Muscle layer of duodenum (tissue), 2 donors: ENCODE measurements at regions not wholly inside any gene's neighbourhood (a gene's known extent, or its start where the extent isn't known, plus 50 kb on each side); places are given as distances from the start of the nearest gene placed in this dataset.
"Not testable (repeated sequence)": the region's sequence is repeated elsewhere in the genome, so short reads cannot be mapped to it uniquely, and the experiment has no call there.

ENCODE experiments used
- H3K27ac ChIP-seq: one replicate; pipeline ENCODE4 v1.7.0; 2013; ENCODE audit warnings: mild to moderate bottlenecking, low read length
- H3K27me3 ChIP-seq: one replicate; pipeline ENCODE4 v1.7.0; 2013; ENCODE audit warnings: low read depth, mild to moderate bottlenecking, control low read depth, low read length
- H3K36me3 ChIP-seq, 2 donors: one replicate each; pipeline ENCODE4 v1.7.0; 2013; ENCODE audit warnings: low read length in 2 of 2, control low read depth in 1 of 2, mild to moderate bottlenecking in 1 of 2; ENCODE audit not compliant: insufficient read depth in 2 of 2, control insufficient read depth in 1 of 2
- H3K4me1 ChIP-seq, 2 donors: one replicate each; pipeline ENCODE4 v1.7.0; 2013; ENCODE audit warnings: low read length in 2 of 2, mild to moderate bottlenecking in 2 of 2, control low read depth in 1 of 2, moderate library complexity in 1 of 2; ENCODE audit not compliant: insufficient read depth in 2 of 2, control insufficient read depth in 1 of 2
- H3K4me3 ChIP-seq, 2 donors: one replicate each; pipeline ENCODE4 v1.7.0; 2013; ENCODE audit warnings: low read length in 2 of 2, low read depth in 1 of 2, mild to moderate bottlenecking in 1 of 2
- H3K9me3 ChIP-seq, 2 donors: one replicate each; pipeline ENCODE4 v1.7.0; 2013; ENCODE audit warnings: low read length in 2 of 2, control low read depth in 1 of 2, mild to moderate bottlenecking in 1 of 2; ENCODE audit not compliant: control insufficient read depth in 1 of 2
- donor health status: healthy.

GRCh38 chr16:22609798-22610197 is 99.1 kb downstream of the NPIPB5 start:
- not testable (repeated sequence) for H3K27me3 ChIP-seq, H3K27ac ChIP-seq, H3K4me3 ChIP-seq, H3K36me3 ChIP-seq, H3K9me3 ChIP-seq, H3K4me1 ChIP-seq

- H3K36me3 ChIP-seq, H3K4me1 ChIP-seq, H3K4me3 ChIP-seq, H3K27ac ChIP-seq, H3K27me3 ChIP-seq: not testable (repeated sequence)
- H3K9me3 ChIP-seq: peaks cover 0 to 11% of the 10 kb centered on the region in 2 donors
Measured at GRCh38 chr16:22611128-22611527, 100.4 kb downstream of the NPIPB5 start.

DNA sequence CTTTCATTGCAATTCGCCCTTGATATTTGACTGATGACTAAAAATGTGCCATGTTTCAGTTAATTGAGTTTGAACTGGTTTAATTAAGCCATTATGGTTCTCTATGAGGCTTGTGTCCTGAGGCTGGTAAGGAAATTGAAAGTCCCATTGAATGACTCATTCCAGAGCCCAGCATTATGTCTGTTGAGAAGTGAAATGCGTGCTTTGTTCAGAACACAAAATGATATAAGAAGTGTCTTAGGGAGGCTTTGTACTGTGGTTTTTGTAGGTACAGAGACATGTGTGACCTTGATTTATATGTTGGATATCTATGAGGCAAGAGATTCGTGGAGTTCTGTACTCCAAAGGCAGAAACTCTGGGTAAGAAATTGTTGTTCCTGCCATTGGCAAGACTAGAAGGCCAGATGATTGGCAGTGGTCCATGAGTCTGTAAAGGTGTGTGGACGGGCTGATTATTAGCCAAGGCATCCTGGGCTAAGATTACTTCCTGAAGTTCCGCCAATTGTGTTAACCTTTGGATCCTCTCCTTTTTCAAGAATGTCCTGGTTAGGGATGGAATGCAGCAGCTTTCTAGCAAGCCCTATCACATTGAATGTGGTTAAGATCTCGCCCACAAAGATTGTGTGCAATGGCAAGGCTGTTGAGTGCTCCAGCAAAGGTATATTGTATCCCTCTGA is 103.7 kb downstream of the NPIPB5 start:
- no peak overlapping the region for H3K4me3 ChIP-seq
- H3K36me3 ChIP-seq: no peaks in the 10 kb centered on the region
- H3K9me3 ChIP-seq: peaks cover 0 to 11% of the 10 kb centered on the region in 2 donors
- no peaks in the 10 kb centered on the region for H3K4me1 ChIP-seq
- H3K27me3 ChIP-seq: no peaks in the 10 kb centered on the region
- no peak overlapping the region for H3K27ac ChIP-seq

- peaks cover 0 to 10% of the 10 kb centered on the region in 2 donors for H3K9me3 ChIP-seq
- no peaks in the 10 kb centered on the region for H3K4me1 ChIP-seq
- H3K36me3 ChIP-seq: no peaks in the 10 kb centered on the region
- no peaks in the 10 kb centered on the region for H3K27me3 ChIP-seq
- H3K4me3 ChIP-seq: no peak overlapping the region
- no peak overlapping the region for H3K27ac ChIP-seq
Measured at GRCh38 chr16:22618842-22619241, 108.2 kb downstream of the NPIPB5 start.

DNA sequence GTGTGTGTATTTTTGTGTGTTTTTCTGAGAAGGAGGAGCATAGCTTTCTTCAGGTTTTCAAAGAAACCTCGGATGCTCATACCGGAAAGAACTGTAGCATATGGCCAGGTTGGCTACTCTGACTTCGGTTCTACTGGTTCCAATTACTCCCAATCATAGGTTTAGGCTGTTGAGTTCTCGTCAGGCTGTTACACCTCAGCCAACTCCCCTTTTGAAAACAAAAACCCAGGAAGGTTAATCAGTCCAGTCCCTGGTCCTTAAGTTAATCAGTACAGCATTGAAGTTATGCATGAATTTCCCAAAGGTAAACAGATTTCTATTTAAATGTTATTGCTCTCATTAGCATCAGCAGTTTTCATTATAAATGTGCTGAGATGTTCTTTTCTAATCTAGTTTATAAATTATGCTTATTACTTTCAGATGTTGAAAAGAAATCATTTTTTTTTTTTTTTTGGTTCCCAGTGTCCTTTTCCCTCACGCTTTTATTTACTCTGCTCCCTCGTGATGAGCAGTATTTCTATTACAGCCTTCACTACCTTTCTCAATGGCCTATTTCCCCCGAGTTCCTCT is 111.0 kb downstream of the NPIPB5 start:
- no peaks in the 10 kb centered on the region for H3K9me3 ChIP-seq
- H3K27me3 ChIP-seq: no peaks in the 10 kb centered on the region
- H3K36me3 ChIP-seq: no peaks in the 10 kb centered on the region
- no peaks in the 10 kb centered on the region for H3K4me1 ChIP-seq
- no peak overlapping the region for H3K27ac ChIP-seq
- H3K4me3 ChIP-seq: no peak overlapping the region

GRCh38 chr16:22622703-22623102 is 112.0 kb downstream of the NPIPB5 start:
- H3K4me3 ChIP-seq: no peak overlapping the region
- no peak overlapping the region for H3K27ac ChIP-seq
- H3K36me3 ChIP-seq: no peaks in the 10 kb centered on the region
- H3K9me3 ChIP-seq: no peaks in the 10 kb centered on the region
- H3K4me1 ChIP-seq: no peaks in the 10 kb centered on the region
- no peaks in the 10 kb centered on the region for H3K27me3 ChIP-seq

DNA sequence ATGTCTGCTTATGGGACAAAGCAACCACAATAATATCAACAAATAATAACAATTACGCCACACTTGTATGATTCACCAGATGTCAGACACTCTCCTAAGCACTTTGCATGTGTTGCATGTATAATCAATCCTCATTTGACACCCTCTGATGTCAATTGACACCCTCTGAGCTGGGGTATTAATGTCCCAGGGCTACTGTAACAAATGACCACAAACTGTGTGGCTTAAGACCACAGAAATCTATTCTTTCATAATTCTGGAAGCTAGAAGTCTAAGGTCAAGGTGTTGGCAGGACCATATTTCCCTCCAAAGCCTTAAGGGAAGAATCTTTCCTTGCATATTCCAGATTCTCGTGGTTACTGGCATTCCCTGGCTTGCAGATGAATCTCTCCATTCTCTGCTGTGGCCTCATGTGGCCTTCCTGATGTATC is 112.7 kb downstream of the NPIPB5 start:
- H3K9me3 ChIP-seq: no peaks in the 10 kb centered on the region

GRCh38 chr16:22624038-22624799 is 113.5 kb downstream of the NPIPB5 start:
- Histone ChIP-seq H3K27ac (no peak overlapping the region), H3K36me3 (no peaks in the 10 kb centered on the region), H3K9me3 (no peaks in the 10 kb centered on the region), H3K4me1 (no peaks in the 10 kb centered on the region), H3K27me3 (no peaks in the 10 kb centered on the region), H3K4me3 (no peak overlapping the region)

More for the DNA sequence above, 112.7 kb downstream of the NPIPB5 start:
- Histone ChIP-seq H3K27ac (no peak overlapping the region), H3K36me3 (no peaks in the 10 kb centered on the region), H3K4me1 (no peaks in the 10 kb centered on the region), H3K27me3 (no peaks in the 10 kb centered on the region), H3K4me3 (no peak overlapping the region)

GRCh38 chr16:22624800-22625533 is 114.3 kb downstream of the NPIPB5 start:
- Histone ChIP-seq H3K27ac (no peak overlapping the region), H3K9me3 (no peaks in the 10 kb centered on the region), H3K4me3 (no peak overlapping the region), H3K27me3 (no peaks in the 10 kb centered on the region), H3K4me1 (no peaks in the 10 kb centered on the region), H3K36me3 (no peaks in the 10 kb centered on the region)

DNA sequence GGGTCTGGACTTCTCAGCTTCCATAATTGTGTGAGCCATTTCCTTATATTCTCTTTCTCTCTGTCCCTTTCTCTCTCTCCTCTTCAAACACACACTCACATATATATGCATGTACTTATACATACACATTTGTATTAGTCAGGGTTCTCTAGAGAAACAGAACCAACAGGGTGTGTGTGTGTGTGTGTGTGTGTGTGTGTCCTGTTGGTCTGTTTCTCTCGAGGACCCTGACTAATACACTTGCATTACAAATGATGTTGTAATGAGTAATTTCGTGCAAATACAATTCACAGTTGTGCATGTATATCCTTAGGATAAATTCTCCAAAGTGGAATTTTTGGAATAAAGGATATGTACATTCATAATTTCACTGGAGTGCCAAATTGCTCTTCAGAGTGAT is 115.3 kb downstream of the NPIPB5 start:
- H3K9me3 ChIP-seq: no peaks in the 10 kb centered on the region
- H3K4me3 ChIP-seq: no peak overlapping the region
- H3K27ac ChIP-seq: no peak overlapping the region
- no peaks in the 10 kb centered on the region for H3K4me1 ChIP-seq
- H3K27me3 ChIP-seq: no peaks in the 10 kb centered on the region
- no peaks in the 10 kb centered on the region for H3K36me3 ChIP-seq

DNA sequence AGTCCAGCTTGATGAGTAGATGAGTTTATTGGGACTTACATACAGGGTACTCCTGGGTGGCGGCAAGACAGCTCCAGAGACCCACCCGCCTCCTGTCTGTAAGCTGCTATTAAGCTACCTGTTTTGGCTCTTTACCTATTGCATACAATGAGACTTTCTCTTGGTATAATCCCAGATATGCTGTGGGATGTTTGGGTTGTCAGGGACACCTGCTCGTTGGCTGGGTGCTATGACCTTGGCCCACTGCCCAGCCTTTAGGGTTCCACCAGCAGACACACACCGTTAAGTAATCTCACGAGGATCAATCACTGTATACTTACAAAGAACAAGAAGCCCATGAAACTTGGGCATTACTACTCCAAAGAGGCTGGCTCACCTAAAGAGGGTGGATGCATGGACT is 116.4 kb downstream of the NPIPB5 start:
- Histone ChIP-seq H3K36me3 (no peaks in the 10 kb centered on the region), H3K9me3 (no peaks in the 10 kb centered on the region), H3K27me3 (no peaks in the 10 kb centered on the region)

More for the DNA sequence above, 116.4 kb downstream of the NPIPB5 start:
- no peaks in the 10 kb centered on the region for H3K4me1 ChIP-seq
- no peak overlapping the region for H3K4me3 ChIP-seq
- H3K27ac ChIP-seq: no peak overlapping the region
